PC-9 (cell line): ENCODE measurements at regions not wholly inside any gene's neighbourhood (a gene's known extent, or its start where the extent isn't known, plus 50 kb on each side); places are given as distances from the start of the nearest gene placed in this dataset.

ENCODE experiments used
- CTCF ChIP-seq: fragments of 200-600 bp; sonication (generic); conservative IDR thresholded peaks from 2 replicates; pipeline ENCODE4 v1.6.1; 2017; ENCODE audit warnings: mixed run types, antibody characterized with exemption, mild to moderate bottlenecking, moderate library complexity
- EZH2 ChIP-seq: fragments of 200-600 bp; sonication (generic); IDR thresholded peaks from 2 replicates; pipeline ENCODE4 v1.8.0; 2017; ENCODE audit warnings: antibody characterized with exemption, low read depth

DNA sequence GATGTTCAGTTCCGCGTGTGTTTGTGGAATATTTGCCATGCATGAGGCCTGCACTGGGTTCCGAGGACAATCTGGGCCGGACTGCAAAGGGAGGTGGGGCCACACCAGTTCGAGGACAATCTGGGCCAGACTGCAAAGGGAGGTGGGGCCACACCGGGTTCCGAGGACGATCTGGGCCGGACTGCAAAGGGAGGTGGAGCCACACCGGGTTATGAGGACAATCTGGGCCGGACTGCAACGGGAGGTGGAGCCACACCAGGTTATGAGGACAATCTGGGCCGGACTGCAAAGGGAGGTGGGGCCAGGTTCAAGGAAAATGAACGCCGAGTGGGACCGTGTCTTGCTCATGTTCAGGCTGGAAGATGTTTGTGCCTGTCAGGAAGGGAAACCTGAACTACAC is 97.8 kb upstream of the HDAC4 start:
- TF ChIP-seq CTCF: no peak
- TF ChIP-seq EZH2: no peak
